Fibroblast of lung (primary cell): ENCODE measurements at regions not wholly inside any gene's neighbourhood (a gene's known extent, or its start where the extent isn't known, plus 50 kb on each side); places are given as distances from the start of the nearest gene placed in this dataset.

Source experiments
- EZH2 ChIP-seq: IDR thresholded peaks from 2 replicates; pipeline ENCODE4 v1.5.1; 2012; ENCODE audit warnings: low read length, control low read depth, mild to moderate bottlenecking; ENCODE audit errors: missing control alignments
- TF ChIP-seq, protein P1 (sequence below), 2 donors: IDR thresholded peaks in 1 of 2; conservative IDR thresholded peaks in 1 of 2; 1 replicate in 1 of 2; 2 replicates in 1 of 2; pipeline ENCODE4 v1.5.1; 2011 to 2012; ENCODE audit warnings: low read length in 2 of 2, control low read depth in 1 of 2, inconsistent platforms in 1 of 2, low read depth in 1 of 2, mild to moderate bottlenecking in 1 of 2

DNA sequence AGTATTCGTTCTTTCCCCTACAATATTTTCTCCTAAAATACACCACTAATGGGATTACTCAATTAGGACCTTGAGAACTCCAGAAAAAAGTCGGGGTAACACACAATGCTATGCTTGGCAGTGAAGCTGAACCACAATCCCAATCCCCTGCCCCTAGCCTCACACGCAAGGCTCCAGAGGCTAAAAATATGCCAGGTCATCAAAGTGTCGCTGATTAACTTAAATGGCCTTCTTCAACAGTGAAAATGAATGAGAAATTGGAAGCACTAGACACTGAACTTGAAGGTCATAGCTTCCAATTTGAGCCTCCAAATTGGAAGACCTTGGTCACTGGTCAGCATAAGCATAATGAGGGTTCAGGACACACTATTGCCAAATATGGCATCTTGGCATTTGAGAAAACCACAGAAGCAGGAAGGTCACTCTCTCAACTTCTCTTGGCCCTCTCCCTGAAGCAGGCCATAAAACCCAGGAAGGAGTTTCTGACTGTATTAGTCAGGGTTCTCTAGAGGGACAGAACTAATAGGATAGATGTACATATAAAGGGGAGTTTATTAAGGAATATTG is 86.0 kb upstream of the SATB2 start:
- TF ChIP-seq, protein P1, sequence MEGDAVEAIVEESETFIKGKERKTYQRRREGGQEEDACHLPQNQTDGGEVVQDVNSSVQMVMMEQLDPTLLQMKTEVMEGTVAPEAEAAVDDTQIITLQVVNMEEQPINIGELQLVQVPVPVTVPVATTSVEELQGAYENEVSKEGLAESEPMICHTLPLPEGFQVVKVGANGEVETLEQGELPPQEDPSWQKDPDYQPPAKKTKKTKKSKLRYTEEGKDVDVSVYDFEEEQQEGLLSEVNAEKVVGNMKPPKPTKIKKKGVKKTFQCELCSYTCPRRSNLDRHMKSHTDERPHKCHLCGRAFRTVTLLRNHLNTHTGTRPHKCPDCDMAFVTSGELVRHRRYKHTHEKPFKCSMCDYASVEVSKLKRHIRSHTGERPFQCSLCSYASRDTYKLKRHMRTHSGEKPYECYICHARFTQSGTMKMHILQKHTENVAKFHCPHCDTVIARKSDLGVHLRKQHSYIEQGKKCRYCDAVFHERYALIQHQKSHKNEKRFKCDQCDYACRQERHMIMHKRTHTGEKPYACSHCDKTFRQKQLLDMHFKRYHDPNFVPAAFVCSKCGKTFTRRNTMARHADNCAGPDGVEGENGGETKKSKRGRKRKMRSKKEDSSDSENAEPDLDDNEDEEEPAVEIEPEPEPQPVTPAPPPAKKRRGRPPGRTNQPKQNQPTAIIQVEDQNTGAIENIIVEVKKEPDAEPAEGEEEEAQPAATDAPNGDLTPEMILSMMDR (conservative IDR thresholded peaks at IDR 0.05 in 1 of 2, IDR thresholded peaks at IDR 0.05 in 1 of 2; ENCODE audit: low read depth in 1 of 2, low read length in 2 of 2) = no peak
- TF ChIP-seq EZH2 = no peak
